Endothelial cell of umbilical vein (primary cell): ENCODE measurements at regions not wholly inside any gene's neighbourhood (a gene's known extent, or its start where the extent isn't known, plus 50 kb on each side); places are given as distances from the start of the nearest gene placed in this dataset.

Experiments
- BruUV-seq: library from RNA; stranded (reverse); fragments of 400-500 nt; replicated peaks from 2 replicates; lab custom pipeline; 2021; lab: Mats Ljungman, UMichigan
- CTCF ChIA-PET: fragments of 300-600, 350-600 bp; sonication (Branson Sonifier 250); formaldehyde crosslinking; loops from one replicate; lab custom pipeline; 2021; ENCODE audit warnings: antibody characterized with exemption, inconsistent platforms; lab: Charles Lee
- POLR2A ChIA-PET: fragments of 300-600, 350-600 bp; sonication (Branson Sonifier 250); formaldehyde crosslinking; loops from one replicate; lab custom pipeline; 2021; ENCODE audit warnings: antibody characterized with exemption, inconsistent platforms; lab: Charles Lee
- DNase-seq: peaks from one replicate; pipeline ENCODE4 v3.0.0-alpha.2; 2011; ENCODE audit warnings: low read depth, low spot score
- FAIRE-seq: peaks from 2 replicates; lab custom pipeline; 2011; peaks lifted over from hg19 to GRCh38; lab: Jason Lieb, UNC
- H2AFZ ChIP-seq: 2 replicates; pipeline ENCODE4 v1.6.0; 2012; ENCODE audit warnings: low read depth, low read length, control low read depth, inconsistent platforms
- H3K27ac ChIP-seq: 2 replicates; pipeline ENCODE4 v1.5.1; 2011; ENCODE audit warnings: low read depth, mild to moderate bottlenecking, control low read depth, low read length, moderate library complexity; ENCODE audit not compliant: insufficient read depth
- H3K27me3 ChIP-seq, 2 experiments: 2 replicates each; pipeline versions ENCODE4 v1.6.0 to v1.6.1; 2011; ENCODE audit warnings: low read length in 2 of 2, mixed read lengths in 1 of 2; ENCODE audit not compliant: control insufficient read depth in 2 of 2, insufficient read depth in 2 of 2
- H3K36me3 ChIP-seq, 2 experiments: 2 replicates in 1 of 2; 3 replicates in 1 of 2; pipeline ENCODE4 v1.5.1; 2011; ENCODE audit warnings: low read length in 2 of 2, mild to moderate bottlenecking in 1 of 2, moderate library complexity in 1 of 2; ENCODE audit not compliant: control insufficient read depth in 2 of 2, insufficient read depth in 2 of 2; ENCODE audit errors: extremely low read depth in 1 of 2
- H3K4me1 ChIP-seq: 3 replicates; pipeline ENCODE4 v1.5.1; 2011; ENCODE audit warnings: mild to moderate bottlenecking, low read length; ENCODE audit not compliant: control insufficient read depth, insufficient read depth; ENCODE audit errors: extremely low read depth
- H3K4me2 ChIP-seq: 2 replicates; pipeline ENCODE4 v1.6.1; 2011; ENCODE audit warnings: low read length, control low read depth, mixed read lengths; ENCODE audit not compliant: insufficient read depth
- H3K4me3 ChIP-seq, 3 experiments: fragments of 200-600 bp in 1 of 3; sonication (generic), shearing (Covaris generic) in 1 of 3; replicated peaks in 1 of 3; 2 replicates each; pipeline ENCODE4 v1.5.1; 2011 to 2016; ENCODE audit warnings: control low read depth in 3 of 3, low read length in 3 of 3, mild to moderate bottlenecking in 2 of 3, inconsistent platforms in 1 of 3, low read depth in 1 of 3, moderate library complexity in 1 of 3; ENCODE audit not compliant: insufficient read depth in 1 of 3
- H3K79me2 ChIP-seq: 2 replicates; pipeline ENCODE4 v1.6.0; 2012; ENCODE audit warnings: low read length, inconsistent platforms; ENCODE audit not compliant: control insufficient read depth, insufficient read depth
- H3K9ac ChIP-seq: replicated peaks from 2 replicates; pipeline ENCODE3; 2011; ENCODE audit warnings: low read length, control low read depth; ENCODE audit not compliant: insufficient read depth; ENCODE audit errors: extremely low read depth
- H3K9me1 ChIP-seq: replicated peaks from 3 replicates; pipeline ENCODE4 v1.6.0; 2011; ENCODE audit warnings: mild to moderate bottlenecking, low read length; ENCODE audit not compliant: control insufficient read depth, insufficient read depth; ENCODE audit errors: extremely low read depth
- H3K9me3 ChIP-seq: replicated peaks from 2 replicates; pipeline ENCODE4 v1.5.1; 2012; ENCODE audit warnings: low read length, inconsistent platforms; ENCODE audit not compliant: control insufficient read depth, insufficient read depth
- H4K20me1 ChIP-seq: replicated peaks from 2 replicates; pipeline ENCODE3; 2011; ENCODE audit warnings: mild to moderate bottlenecking, low read length; ENCODE audit not compliant: control insufficient read depth, insufficient read depth; ENCODE audit errors: extremely low read depth
- FOS ChIP-seq: IDR thresholded peaks from 2 replicates; pipeline ENCODE4 v1.6.1; 2011; ENCODE audit warnings: mild to moderate bottlenecking, low read length, moderate library complexity, borderline replicate concordance; ENCODE audit not compliant: insufficient read depth
- JUN ChIP-seq: IDR thresholded peaks from 2 replicates; pipeline ENCODE4 v1.6.1; 2011; ENCODE audit warnings: borderline replicate concordance, low read depth; ENCODE audit not compliant: insufficient read length, insufficient read depth
- MYC ChIP-seq: IDR thresholded peaks from one replicate; pipeline ENCODE4 v1.6.1; 2011; ENCODE audit warnings: mild to moderate bottlenecking, low read depth, low read length
- POLR2A ChIP-seq: IDR thresholded peaks from 2 replicates; pipeline ENCODE4 v1.6.1; 2012; ENCODE audit warnings: low read depth, mild to moderate bottlenecking, control low read depth, low read length
- POLR2AphosphoS5 ChIP-seq: IDR thresholded peaks from 2 replicates; pipeline ENCODE4 v1.6.1; 2012; ENCODE audit warnings: low read depth, mild to moderate bottlenecking, control low read depth, low read length, moderate library complexity; ENCODE audit not compliant: insufficient read depth
- dilution Hi-C: fragments of 300-500 bp; cut with MboI; formaldehyde crosslinking; loops from one replicate; pipeline ENCODE4 v1.15.0; 2019; ENCODE audit warnings: low sequenced_read_pairs; ENCODE audit not compliant: extremely low pct_ligation_motif_present
- intact Hi-C: fragments of 100-400 bp; cut with micrococcal nuclease; formaldehyde crosslinking; loops from one replicate; pipeline ENCODE4 v1.10.0; 2022
- TF ChIP-seq, protein P1 (sequence below): IDR thresholded peaks from 2 replicates; pipeline ENCODE4 v1.6.1; 2011; ENCODE audit not compliant: insufficient read depth, insufficient read length
- TF ChIP-seq, protein P2 (sequence below), 2 donors: IDR thresholded peaks; 1 replicate in 1 of 2; 2 replicates in 1 of 2; pipeline ENCODE4 v1.5.1; 2011; ENCODE audit warnings: low read length in 2 of 2, mild to moderate bottlenecking in 2 of 2, moderate library complexity in 2 of 2, control low read depth in 1 of 2, inconsistent platforms in 1 of 2, low read depth in 1 of 2; ENCODE audit not compliant: insufficient read depth in 1 of 2; ENCODE audit errors: extremely low read depth in 1 of 2

DNA sequence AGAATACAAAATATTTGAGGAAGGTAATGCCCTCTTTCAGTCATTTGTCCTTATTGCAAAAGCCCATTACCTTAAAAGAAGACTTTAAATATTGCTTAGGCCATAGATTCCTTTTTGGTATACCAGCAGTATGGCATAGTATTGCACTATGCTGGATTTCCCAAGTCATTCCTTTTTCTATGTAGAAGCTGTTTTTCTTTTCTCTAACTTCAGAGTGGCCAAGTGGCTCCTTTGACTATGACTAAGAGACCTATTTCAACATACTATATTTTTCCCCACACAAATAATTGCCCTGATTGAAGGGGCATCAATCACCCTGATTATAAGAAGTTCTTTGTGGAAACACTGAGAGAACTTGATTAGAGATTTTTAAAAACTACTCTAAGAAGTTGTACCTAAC, 68.6 kb downstream of the UFM1 start:
- dilution Hi-C loops, result no loop called here
- no TSS peak for BruUV-seq
- H3K36me3 ChIP-seq, result no peaks in the 10 kb centered on the region
- intact Hi-C loops, result no loop called here
- H3K27ac ChIP-seq, result no peak overlapping the region
- no peak overlapping the region for H3K4me2 ChIP-seq
- FAIRE-seq (no peak), DNase-seq (no peak)
- ChIA-PET POLR2A (no interaction called here), CTCF (no interaction called here)
- no peaks in the 10 kb centered on the region for H3K79me2 ChIP-seq
- H3K9me3 ChIP-seq, result no peaks in the 10 kb centered on the region
- H3K9me1 ChIP-seq, result no peaks in the 10 kb centered on the region
- TF ChIP-seq JUN, result no peak
- TF ChIP-seq, protein P1, sequence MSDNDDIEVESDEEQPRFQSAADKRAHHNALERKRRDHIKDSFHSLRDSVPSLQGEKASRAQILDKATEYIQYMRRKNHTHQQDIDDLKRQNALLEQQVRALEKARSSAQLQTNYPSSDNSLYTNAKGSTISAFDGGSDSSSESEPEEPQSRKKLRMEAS, result no peak
- TF ChIP-seq, protein P2, sequence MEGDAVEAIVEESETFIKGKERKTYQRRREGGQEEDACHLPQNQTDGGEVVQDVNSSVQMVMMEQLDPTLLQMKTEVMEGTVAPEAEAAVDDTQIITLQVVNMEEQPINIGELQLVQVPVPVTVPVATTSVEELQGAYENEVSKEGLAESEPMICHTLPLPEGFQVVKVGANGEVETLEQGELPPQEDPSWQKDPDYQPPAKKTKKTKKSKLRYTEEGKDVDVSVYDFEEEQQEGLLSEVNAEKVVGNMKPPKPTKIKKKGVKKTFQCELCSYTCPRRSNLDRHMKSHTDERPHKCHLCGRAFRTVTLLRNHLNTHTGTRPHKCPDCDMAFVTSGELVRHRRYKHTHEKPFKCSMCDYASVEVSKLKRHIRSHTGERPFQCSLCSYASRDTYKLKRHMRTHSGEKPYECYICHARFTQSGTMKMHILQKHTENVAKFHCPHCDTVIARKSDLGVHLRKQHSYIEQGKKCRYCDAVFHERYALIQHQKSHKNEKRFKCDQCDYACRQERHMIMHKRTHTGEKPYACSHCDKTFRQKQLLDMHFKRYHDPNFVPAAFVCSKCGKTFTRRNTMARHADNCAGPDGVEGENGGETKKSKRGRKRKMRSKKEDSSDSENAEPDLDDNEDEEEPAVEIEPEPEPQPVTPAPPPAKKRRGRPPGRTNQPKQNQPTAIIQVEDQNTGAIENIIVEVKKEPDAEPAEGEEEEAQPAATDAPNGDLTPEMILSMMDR (IDR thresholded peaks at IDR 0.05; ENCODE audit: extremely low read depth in 1 of 2, insufficient read depth in 1 of 2, low read depth in 1 of 2, low read length in 2 of 2), result no peak
- TF ChIP-seq POLR2A, result no peak
- no peak for TF ChIP-seq MYC
- TF ChIP-seq FOS, result no peak
- no peak for TF ChIP-seq POLR2AphosphoS5
- H3K9ac ChIP-seq, result no peak overlapping the region
- no peak overlapping the region for H3K4me3 ChIP-seq
- no peaks in the 10 kb centered on the region for H3K27me3 ChIP-seq
- H3K4me1 ChIP-seq, result no peaks in the 10 kb centered on the region
- H4K20me1 ChIP-seq, result no peaks in the 10 kb centered on the region
- no peak overlapping the region for H2AFZ ChIP-seq
